NB4 (cell line): ENCODE measurements at regions not wholly inside any gene's neighbourhood (a gene's known extent, or its start where the extent isn't known, plus 50 kb on each side); places are given as distances from the start of the nearest gene placed in this dataset.

ENCODE experiments used
- DNase-seq: peaks from one replicate; pipeline ENCODE4 v3.0.0; 2010; ENCODE audit warnings: low read depth
- H3K4me3 ChIP-seq: one replicate; pipeline ENCODE4 v1.5.1; 2011; ENCODE audit warnings: mild to moderate bottlenecking, low read depth, low read length, moderate library complexity
- MYC ChIP-seq: IDR thresholded peaks from 2 replicates; pipeline ENCODE4 v1.6.1; 2011; ENCODE audit warnings: low read depth, low read length
- POLR2A ChIP-seq: IDR thresholded peaks from 2 replicates; pipeline ENCODE4 v1.6.1; 2011; ENCODE audit warnings: mild to moderate bottlenecking; ENCODE audit not compliant: insufficient read length; ENCODE audit errors: extremely low read depth
- TF ChIP-seq, protein P1 (sequence below): IDR thresholded peaks from 2 replicates; pipeline ENCODE4 v1.6.1; 2011; ENCODE audit warnings: low read depth, low read length
- TF ChIP-seq, protein P2 (sequence below): IDR thresholded peaks from one replicate; pipeline ENCODE4 v1.5.1; 2012; ENCODE audit warnings: low read depth, low read length

DNA sequence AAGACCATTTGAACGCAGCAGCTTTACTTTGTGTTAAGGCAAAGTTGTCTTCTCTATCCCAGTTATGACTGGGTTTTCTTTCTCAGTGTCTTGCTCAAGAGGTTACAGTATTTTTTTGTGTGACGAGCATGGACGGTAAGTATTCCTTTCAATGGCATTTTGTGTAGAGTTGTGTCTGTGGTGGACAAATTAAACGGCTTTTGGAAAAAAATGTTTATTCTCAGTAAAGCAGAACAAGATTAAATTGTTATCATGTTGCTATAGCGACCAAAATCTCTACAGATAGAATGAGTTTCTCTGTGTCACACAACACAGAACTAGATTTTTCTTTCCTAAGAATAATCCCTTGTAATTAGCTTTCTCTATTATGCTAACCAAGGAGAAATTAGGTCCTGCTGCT lies 417.1 kb downstream of the AEBP2 start:
- no peak for DNase-seq
- TF ChIP-seq MYC (no peak), POLR2A (no peak)
- TF ChIP-seq, protein P1, sequence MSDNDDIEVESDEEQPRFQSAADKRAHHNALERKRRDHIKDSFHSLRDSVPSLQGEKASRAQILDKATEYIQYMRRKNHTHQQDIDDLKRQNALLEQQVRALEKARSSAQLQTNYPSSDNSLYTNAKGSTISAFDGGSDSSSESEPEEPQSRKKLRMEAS, result no peak
- TF ChIP-seq, protein P2, sequence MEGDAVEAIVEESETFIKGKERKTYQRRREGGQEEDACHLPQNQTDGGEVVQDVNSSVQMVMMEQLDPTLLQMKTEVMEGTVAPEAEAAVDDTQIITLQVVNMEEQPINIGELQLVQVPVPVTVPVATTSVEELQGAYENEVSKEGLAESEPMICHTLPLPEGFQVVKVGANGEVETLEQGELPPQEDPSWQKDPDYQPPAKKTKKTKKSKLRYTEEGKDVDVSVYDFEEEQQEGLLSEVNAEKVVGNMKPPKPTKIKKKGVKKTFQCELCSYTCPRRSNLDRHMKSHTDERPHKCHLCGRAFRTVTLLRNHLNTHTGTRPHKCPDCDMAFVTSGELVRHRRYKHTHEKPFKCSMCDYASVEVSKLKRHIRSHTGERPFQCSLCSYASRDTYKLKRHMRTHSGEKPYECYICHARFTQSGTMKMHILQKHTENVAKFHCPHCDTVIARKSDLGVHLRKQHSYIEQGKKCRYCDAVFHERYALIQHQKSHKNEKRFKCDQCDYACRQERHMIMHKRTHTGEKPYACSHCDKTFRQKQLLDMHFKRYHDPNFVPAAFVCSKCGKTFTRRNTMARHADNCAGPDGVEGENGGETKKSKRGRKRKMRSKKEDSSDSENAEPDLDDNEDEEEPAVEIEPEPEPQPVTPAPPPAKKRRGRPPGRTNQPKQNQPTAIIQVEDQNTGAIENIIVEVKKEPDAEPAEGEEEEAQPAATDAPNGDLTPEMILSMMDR, result no peak
- H3K4me3 ChIP-seq, result no peak overlapping the region

DNA sequence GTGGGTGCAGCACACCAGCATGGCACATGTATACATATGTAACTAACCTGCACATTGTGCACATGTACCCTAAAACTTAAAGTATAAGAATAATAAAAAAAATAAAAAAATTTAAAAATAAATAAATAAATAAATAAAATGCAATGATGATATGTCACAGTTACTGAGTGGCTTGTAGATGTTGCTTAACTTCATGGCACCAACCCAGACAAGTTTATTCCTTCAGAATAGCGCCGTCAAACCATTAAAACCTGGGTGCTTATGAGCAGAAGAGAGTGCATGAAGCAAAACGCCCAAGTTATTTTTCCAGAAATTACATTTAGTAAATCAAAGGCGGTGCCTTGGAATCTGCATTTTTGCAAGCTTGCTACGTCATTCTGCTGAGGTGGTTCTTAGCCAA lies 417.9 kb downstream of the AEBP2 start:
- TF ChIP-seq, protein P1, result no peak
- DNase-seq, result no peak
- H3K4me3 ChIP-seq, result no peak overlapping the region

DNA sequence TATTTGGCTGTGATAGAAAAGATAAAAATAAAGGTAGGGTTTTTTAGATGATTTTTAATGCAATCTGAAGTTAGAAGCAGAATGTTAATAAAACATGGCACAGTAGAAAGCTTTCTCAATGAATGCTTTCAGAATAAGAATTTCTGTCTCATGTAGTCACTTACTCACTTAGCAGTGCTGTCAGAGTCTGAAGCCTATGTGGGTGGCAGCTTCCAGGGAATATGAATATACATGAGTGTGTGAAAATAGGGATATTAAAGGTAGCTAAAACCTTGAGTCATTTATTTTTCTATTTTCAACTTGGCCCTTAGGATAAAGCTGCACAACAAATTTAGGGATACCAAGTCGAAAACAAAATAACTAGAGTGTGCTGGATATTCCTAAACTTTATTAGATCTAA lies 427.9 kb downstream of the AEBP2 start:
- no peak overlapping the region for H3K4me3 ChIP-seq
- DNase-seq, result no peak
- TF ChIP-seq, protein P1, result no peak
- TF ChIP-seq, protein P2, result no peak
- no peak for TF ChIP-seq MYC
- TF ChIP-seq POLR2A, result no peak

DNA sequence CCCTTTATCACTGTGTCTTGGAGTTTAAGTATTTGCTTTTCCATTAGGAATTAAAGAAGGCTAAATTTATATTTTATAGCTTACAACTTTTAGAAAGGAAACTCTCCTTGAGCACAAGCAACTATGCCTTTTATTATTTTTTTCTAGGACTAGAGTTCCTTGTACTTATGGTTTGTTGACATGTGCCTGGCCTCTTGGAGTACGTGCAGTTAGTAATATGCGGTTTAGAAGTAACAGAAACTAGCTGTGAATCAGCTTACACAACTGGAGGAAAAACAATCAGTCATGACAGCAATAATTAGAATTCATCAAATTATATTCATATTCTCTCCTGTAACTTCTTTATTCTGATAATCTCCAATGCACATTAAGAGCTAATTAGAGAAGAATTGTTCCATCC lies 428.7 kb downstream of the AEBP2 start:
- DNase-seq, result no peak
- H3K4me3 ChIP-seq, result no peak overlapping the region
- TF ChIP-seq, protein P2, result no peak
- TF ChIP-seq POLR2A, result no peak
- TF ChIP-seq, protein P1, result no peak
- no peak for TF ChIP-seq MYC

DNA sequence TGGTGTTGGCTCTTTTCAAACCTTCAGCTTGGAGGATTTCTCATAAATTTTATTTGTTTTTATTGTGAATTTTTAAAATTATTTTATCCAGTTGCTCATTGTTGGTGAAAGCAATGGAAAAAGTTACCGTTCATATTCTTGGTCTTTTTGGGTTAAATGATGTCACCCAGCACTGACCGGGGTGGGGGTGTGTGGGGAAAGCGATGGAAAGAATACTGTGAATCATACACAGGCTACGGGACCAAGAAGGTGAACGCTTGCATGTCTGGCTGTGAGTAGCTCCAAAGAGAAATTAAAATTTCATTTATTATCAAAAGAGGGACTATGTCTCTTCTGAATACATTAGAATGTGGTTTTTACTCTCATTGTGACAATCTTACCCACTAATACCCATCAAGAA lies 430.1 kb downstream of the AEBP2 start:
- no peak for TF ChIP-seq MYC
- TF ChIP-seq POLR2A, result no peak
- TF ChIP-seq, protein P1, result no peak
- TF ChIP-seq, protein P2, result no peak
- no peak for DNase-seq
- H3K4me3 ChIP-seq, result no peak overlapping the region

DNA sequence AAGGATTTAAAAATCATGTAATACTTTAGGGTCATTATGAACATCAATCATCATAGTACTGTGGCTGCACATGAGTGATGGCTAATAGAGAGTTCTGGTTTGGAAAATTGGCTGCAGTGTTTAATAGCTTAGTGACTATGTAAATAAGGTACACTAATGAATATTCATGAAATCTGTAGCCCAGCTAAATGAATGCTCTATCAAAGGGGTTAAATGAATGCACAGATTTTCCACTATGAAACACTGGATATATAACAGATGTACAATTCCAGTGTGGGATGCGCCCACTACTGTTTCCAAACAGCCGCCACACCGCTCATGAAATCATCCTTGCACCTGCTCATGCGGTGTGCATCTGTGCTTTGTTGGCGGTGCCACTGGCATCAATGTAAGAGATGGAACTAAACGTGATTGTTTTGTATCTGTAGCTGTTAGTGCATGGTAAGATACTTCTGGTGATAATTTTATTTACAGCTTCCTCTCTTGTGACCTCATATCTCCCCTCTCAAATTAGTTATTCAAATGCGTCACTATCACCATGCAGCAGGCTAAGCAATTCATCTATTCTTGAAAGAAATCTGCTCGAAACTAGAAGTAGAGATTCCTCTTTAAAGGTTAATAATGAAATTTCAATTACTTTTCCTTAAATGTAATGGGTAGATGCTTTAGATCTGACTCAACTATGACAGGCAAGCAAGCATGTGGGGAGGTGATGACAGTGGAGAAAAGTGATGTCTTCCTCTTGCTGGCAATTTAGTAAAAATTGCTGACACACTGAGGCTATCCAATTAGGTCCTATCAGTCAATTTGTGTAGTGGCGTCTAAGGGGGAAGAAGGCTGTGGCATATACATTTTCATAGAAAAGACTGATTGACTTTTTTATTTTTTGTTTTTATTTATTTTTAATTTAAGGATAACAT lies 433.6 kb downstream of the AEBP2 start:
- TF ChIP-seq, protein P2, result no peak
- TF ChIP-seq MYC, result no peak
- TF ChIP-seq, protein P1, result no peak
- TF ChIP-seq POLR2A, result no peak
- H3K4me3 ChIP-seq, result no peak overlapping the region
- DNase-seq, result no peak
